ENCODE measurements at regions not wholly inside any gene's neighbourhood (a gene's known extent, or its start where the extent isn't known, plus 50 kb on each side); places are given as distances from the start of the nearest gene placed in this dataset.

DNA sequence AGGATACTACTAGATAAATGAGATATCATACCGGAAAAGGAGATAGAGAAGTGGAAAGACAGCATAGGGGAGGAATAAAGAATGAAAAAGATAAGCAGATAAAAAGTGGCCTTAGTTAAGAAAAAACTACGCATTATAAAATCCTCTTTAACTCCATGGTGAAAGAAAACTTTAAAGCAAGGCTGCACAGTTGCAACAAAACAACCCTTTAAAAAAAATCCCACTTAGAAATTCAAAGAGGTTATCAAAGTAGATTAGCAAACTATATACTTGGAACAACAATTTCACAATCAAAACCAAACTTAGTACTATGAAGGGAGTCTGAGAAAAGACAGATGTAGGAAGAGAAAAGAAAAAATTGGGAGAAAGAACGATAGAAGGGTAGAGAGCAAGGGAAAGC lies 133.4 kb upstream of the OSR1 start:
- TF ChIP-seq, protein P1, sequence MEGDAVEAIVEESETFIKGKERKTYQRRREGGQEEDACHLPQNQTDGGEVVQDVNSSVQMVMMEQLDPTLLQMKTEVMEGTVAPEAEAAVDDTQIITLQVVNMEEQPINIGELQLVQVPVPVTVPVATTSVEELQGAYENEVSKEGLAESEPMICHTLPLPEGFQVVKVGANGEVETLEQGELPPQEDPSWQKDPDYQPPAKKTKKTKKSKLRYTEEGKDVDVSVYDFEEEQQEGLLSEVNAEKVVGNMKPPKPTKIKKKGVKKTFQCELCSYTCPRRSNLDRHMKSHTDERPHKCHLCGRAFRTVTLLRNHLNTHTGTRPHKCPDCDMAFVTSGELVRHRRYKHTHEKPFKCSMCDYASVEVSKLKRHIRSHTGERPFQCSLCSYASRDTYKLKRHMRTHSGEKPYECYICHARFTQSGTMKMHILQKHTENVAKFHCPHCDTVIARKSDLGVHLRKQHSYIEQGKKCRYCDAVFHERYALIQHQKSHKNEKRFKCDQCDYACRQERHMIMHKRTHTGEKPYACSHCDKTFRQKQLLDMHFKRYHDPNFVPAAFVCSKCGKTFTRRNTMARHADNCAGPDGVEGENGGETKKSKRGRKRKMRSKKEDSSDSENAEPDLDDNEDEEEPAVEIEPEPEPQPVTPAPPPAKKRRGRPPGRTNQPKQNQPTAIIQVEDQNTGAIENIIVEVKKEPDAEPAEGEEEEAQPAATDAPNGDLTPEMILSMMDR (IDR thresholded peaks at IDR 0.05; ENCODE audit: extremely low read depth, low read depth, low read length), result no peak
- Histone ChIP-seq H3K36me3 (ENCODE audit: insufficient read depth, low read length) (no peaks in the 10 kb centered on the region), H3K27ac (ENCODE audit: low read depth, low read length) (no peak overlapping the region), H3K27me3 (ENCODE audit: insufficient read depth, low read length) (no peaks in the 10 kb centered on the region), H3K79me2 (ENCODE audit: insufficient read depth, low read length) (no peaks in the 10 kb centered on the region), H3K4me1 (ENCODE audit: insufficient read depth, low read length) (no peaks in the 10 kb centered on the region), H3K9me3 (ENCODE audit: low read depth, low read length) (no peaks in the 10 kb centered on the region), H3K4me2 (ENCODE audit: insufficient read depth, low read length) (no peak overlapping the region), H3K4me3 (ENCODE audit: insufficient read depth, low read length) (no peak overlapping the region), H2AFZ (ENCODE audit: low read length) (no peak overlapping the region), H4K20me1 (ENCODE audit: insufficient read depth, low read length) (no peaks in the 10 kb centered on the region)
- DNase-seq (ENCODE audit: insufficient read length, low spot score, missing footprints), result no peak

DNA sequence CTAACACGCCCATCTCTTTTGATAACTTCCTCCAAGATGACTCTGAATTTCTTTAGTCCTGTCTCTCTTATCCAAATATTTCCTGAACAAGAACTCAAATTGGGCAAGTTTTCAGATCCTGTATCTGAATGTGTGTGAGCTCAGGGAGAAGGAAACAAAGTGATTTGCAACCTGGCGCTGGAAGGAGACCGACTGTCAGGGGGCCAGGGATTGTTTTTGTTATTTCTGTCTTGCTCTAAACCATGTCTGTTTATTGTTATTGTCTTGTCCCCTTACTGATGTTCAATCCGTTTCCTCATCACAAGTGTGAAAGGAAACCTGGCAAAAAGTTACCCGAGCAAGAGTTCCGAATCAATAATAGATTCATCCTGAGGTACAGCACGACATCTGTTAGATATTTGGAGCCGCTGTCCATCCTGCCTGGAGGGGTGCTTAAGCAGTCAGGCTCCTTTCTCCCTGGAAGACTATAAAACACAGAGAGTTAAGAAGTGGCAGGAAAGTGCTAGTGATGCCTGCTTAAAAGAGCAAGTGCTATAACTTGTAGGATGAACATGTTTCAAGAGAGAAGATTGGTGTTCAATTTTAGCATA lies 132.5 kb upstream of the OSR1 start:
- H3K36me3 ChIP-seq (ENCODE audit: insufficient read depth, low read length), result no peaks in the 10 kb centered on the region
- no peaks in the 10 kb centered on the region for H3K27me3 ChIP-seq (ENCODE audit: insufficient read depth, low read length)
- no peaks in the 10 kb centered on the region for H3K4me1 ChIP-seq (ENCODE audit: insufficient read depth, low read length)
- no peak overlapping the region for H3K4me2 ChIP-seq (ENCODE audit: insufficient read depth, low read length)
- no peaks in the 10 kb centered on the region for H3K79me2 ChIP-seq (ENCODE audit: insufficient read depth, low read length)
- TF ChIP-seq, protein P1 (IDR thresholded peaks at IDR 0.05; ENCODE audit: extremely low read depth, low read depth, low read length), result no peak
- H4K20me1 ChIP-seq (ENCODE audit: insufficient read depth, low read length), result no peaks in the 10 kb centered on the region
- no peak overlapping the region for H3K27ac ChIP-seq (ENCODE audit: low read depth, low read length)
- H3K9me3 ChIP-seq (ENCODE audit: low read depth, low read length), result no peaks in the 10 kb centered on the region
- no peak overlapping the region for H2AFZ ChIP-seq (ENCODE audit: low read length)
- no peak overlapping the region for H3K4me3 ChIP-seq (ENCODE audit: insufficient read depth, low read length)
- DNase-seq (ENCODE audit: insufficient read length, low spot score, missing footprints), result no peak

DNA sequence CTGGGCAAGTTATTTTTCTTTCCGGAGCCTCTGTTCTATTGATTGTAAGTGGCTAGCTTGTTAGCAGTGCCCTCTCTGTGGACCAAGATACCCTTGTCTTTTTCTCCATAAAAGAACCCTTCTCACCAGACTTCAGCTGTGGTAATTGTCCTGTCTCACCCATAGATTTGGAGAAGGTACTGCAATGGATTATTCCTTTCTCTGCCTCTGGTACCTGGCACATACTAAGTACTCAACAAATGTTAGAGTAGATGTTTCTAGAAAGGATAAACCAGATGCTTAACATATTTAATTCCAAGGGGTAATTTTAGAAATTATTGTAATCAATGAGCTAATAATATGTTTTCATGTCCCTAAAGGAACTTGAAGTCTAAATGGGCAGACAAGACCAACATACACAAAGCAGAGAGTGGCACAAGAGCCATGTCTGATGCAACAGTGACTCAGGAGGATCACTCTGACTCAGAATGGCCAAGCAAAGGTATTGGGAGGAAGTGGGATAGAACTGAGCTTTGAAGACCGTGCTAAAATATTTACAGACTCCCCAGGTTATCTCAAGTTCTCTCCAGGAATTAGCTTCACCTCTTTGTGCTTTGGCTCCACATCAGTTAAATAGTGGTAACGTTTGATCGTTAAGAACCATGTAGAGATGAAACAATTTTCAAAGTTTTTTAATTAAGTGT lies 129.7 kb upstream of the OSR1 start:
- peak overlapping the region; percentile 1 for H2AFZ ChIP-seq (ENCODE audit: low read length)
- TF ChIP-seq, protein P1 (IDR thresholded peaks at IDR 0.05; ENCODE audit: extremely low read depth, low read depth, low read length), result no peak
- no peak overlapping the region for H3K27ac ChIP-seq (ENCODE audit: low read depth, low read length)
- H3K4me1 ChIP-seq (ENCODE audit: insufficient read depth, low read length), result no peaks in the 10 kb centered on the region
- no peaks in the 10 kb centered on the region for H3K27me3 ChIP-seq (ENCODE audit: insufficient read depth, low read length)
- H3K4me2 ChIP-seq (ENCODE audit: insufficient read depth, low read length), result no peak overlapping the region
- no peaks in the 10 kb centered on the region for H3K36me3 ChIP-seq (ENCODE audit: insufficient read depth, low read length)
- H3K79me2 ChIP-seq (ENCODE audit: insufficient read depth, low read length), result no peaks in the 10 kb centered on the region
- H4K20me1 ChIP-seq (ENCODE audit: insufficient read depth, low read length), result no peaks in the 10 kb centered on the region
- peak; percentile 39 for DNase-seq (ENCODE audit: insufficient read length, low spot score, missing footprints)
- H3K4me3 ChIP-seq (ENCODE audit: insufficient read depth, low read length), result no peak overlapping the region
- no peaks in the 10 kb centered on the region for H3K9me3 ChIP-seq (ENCODE audit: low read depth, low read length)

DNA sequence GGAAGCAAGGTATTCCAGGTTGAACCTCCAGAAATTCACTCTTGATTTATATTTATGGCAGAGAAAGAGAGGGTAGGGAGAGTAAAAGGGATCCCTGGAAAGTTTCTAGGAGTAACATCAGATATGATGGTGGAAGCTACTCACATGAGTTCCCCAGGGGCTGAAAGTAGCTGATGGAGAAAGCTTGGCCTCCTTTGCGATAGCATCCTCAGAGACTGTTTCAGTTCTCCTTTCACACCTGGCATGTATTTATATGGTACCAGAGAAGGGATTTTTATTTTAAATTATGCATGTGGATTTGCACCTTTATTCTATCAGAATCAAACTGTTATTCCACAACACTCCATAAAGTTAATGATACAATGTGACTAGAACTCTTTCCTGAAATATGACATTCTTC lies 126.3 kb upstream of the OSR1 start:
- Histone ChIP-seq H3K79me2 (ENCODE audit: insufficient read depth, low read length) (no peaks in the 10 kb centered on the region), H3K4me1 (ENCODE audit: insufficient read depth, low read length) (no peaks in the 10 kb centered on the region), H3K27ac (ENCODE audit: low read depth, low read length) (no peak overlapping the region), H3K36me3 (ENCODE audit: insufficient read depth, low read length) (no peaks in the 10 kb centered on the region), H3K9me3 (ENCODE audit: low read depth, low read length) (no peaks in the 10 kb centered on the region), H3K4me2 (ENCODE audit: insufficient read depth, low read length) (no peak overlapping the region), H3K27me3 (ENCODE audit: insufficient read depth, low read length) (no peaks in the 10 kb centered on the region), H4K20me1 (ENCODE audit: insufficient read depth, low read length) (no peaks in the 10 kb centered on the region), H2AFZ (ENCODE audit: low read length) (no peak overlapping the region), H3K4me3 (ENCODE audit: insufficient read depth, low read length) (no peak overlapping the region)
- DNase-seq (ENCODE audit: insufficient read length, low spot score, missing footprints), result no peak
- TF ChIP-seq, protein P1 (IDR thresholded peaks at IDR 0.05; ENCODE audit: extremely low read depth, low read depth, low read length), result no peak
